Liver (tissue), 8 donors: ENCODE measurements at regions not wholly inside any gene's neighbourhood (a gene's known extent, or its start where the extent isn't known, plus 50 kb on each side); places are given as distances from the start of the nearest gene placed in this dataset.

ENCODE experiments used
- DNase-seq: peaks from one replicate; pipeline ENCODE4 v3.0.0-alpha.2; 2017; ENCODE audit warnings: low spot score
- H3K27ac ChIP-seq, 2 donors: one replicate each; pipeline ENCODE4 v1.7.0; 2013; ENCODE audit warnings: inconsistent platforms in 2 of 2, low read length in 2 of 2, control low read depth in 1 of 2, low read depth in 1 of 2, mild to moderate bottlenecking in 1 of 2
- H3K27me3 ChIP-seq, 4 donors: one replicate each; pipeline versions ENCODE4 v1.6.1 to v1.7.0; 2013; ENCODE audit warnings: low read length in 3 of 4, inconsistent platforms in 1 of 4, mild to moderate bottlenecking in 1 of 4, moderate library complexity in 1 of 4; ENCODE audit not compliant: control insufficient read depth in 4 of 4, insufficient read depth in 4 of 4
- H3K36me3 ChIP-seq, 4 donors: one replicate each; pipeline versions ENCODE4 v1.6.1 to v1.7.0; 2013; ENCODE audit warnings: low read length in 3 of 4, mild to moderate bottlenecking in 3 of 4, low read depth in 1 of 4, moderate library complexity in 1 of 4; ENCODE audit not compliant: control insufficient read depth in 4 of 4, insufficient read depth in 3 of 4
- H3K4me1 ChIP-seq, 4 donors: one replicate each; pipeline versions ENCODE4 v1.6.1 to v1.7.0; 2013; ENCODE audit warnings: low read length in 3 of 4, mild to moderate bottlenecking in 3 of 4, moderate library complexity in 1 of 4; ENCODE audit not compliant: control insufficient read depth in 4 of 4, insufficient read depth in 4 of 4
- H3K4me3 ChIP-seq, 3 donors: one replicate each; pipeline versions ENCODE4 v1.6.1 to v1.7.0; 2013; ENCODE audit warnings: low read length in 3 of 3, control low read depth in 1 of 3, low read depth in 1 of 3, mild to moderate bottlenecking in 1 of 3
- H3K9ac ChIP-seq, 2 donors: one replicate each; pipeline ENCODE4 v1.7.0; 2013; ENCODE audit warnings: low read length in 2 of 2, mild to moderate bottlenecking in 2 of 2, moderate library complexity in 2 of 2, control low read depth in 1 of 2, low read depth in 1 of 2
- H3K9me3 ChIP-seq, 4 donors: one replicate each; pipeline versions ENCODE4 v1.6.1 to v1.7.0; 2013; ENCODE audit warnings: low read length in 3 of 4; ENCODE audit not compliant: control insufficient read depth in 4 of 4
- EGR1 ChIP-seq, 2 donors: IDR thresholded peaks; 2 replicates each; pipeline ENCODE4 v1.6.1; 2016 to 2018; ENCODE audit warnings: antibody characterized with exemption in 2 of 2, low read depth in 2 of 2
- FOXA1 ChIP-seq: IDR thresholded peaks from 2 replicates; pipeline ENCODE4 v1.6.1; 2016; ENCODE audit warnings: antibody characterized with exemption
- FOXA2 ChIP-seq: IDR thresholded peaks from 2 replicates; pipeline ENCODE4 v1.6.1; 2016; ENCODE audit warnings: antibody characterized with exemption
- GABPA ChIP-seq, 2 donors: IDR thresholded peaks in 1 of 2; conservative IDR thresholded peaks in 1 of 2; 2 replicates each; pipeline ENCODE4 v1.6.1; 2016; ENCODE audit warnings: antibody characterized with exemption in 2 of 2, mild to moderate bottlenecking in 1 of 2, moderate library complexity in 1 of 2
- HNF4A ChIP-seq, 2 donors: conservative IDR thresholded peaks; 2 replicates each; pipeline ENCODE4 v1.6.1; 2016; ENCODE audit warnings: antibody characterized with exemption in 2 of 2, mild to moderate bottlenecking in 2 of 2
- HNF4G ChIP-seq: IDR thresholded peaks from 2 replicates; pipeline ENCODE4 v1.6.1; 2016; ENCODE audit warnings: antibody characterized with exemption
- JUND ChIP-seq, 2 donors: IDR thresholded peaks; 2 replicates each; pipeline ENCODE4 v1.6.1; 2016; ENCODE audit warnings: antibody characterized with exemption in 2 of 2
- RAD21 ChIP-seq, 2 donors: IDR thresholded peaks; 2 replicates each; pipeline ENCODE4 v1.6.1; 2016; ENCODE audit warnings: antibody characterized with exemption in 2 of 2, mild to moderate bottlenecking in 2 of 2
- RXRA ChIP-seq, 2 donors: IDR thresholded peaks; 2 replicates each; pipeline ENCODE4 v1.6.1; 2017 to 2018; ENCODE audit warnings: antibody characterized with exemption in 2 of 2, mild to moderate bottlenecking in 1 of 2
- SP1 ChIP-seq: IDR thresholded peaks from 2 replicates; pipeline ENCODE4 v1.6.1; 2018; ENCODE audit warnings: antibody characterized with exemption, mild to moderate bottlenecking
- TAF1 ChIP-seq: conservative IDR thresholded peaks from 2 replicates; pipeline ENCODE4 v1.6.1; 2016; ENCODE audit warnings: antibody characterized with exemption, mild to moderate bottlenecking
- YY1 ChIP-seq: IDR thresholded peaks from 2 replicates; pipeline ENCODE4 v1.6.1; 2016; ENCODE audit warnings: antibody characterized with exemption, mild to moderate bottlenecking
- WGBS: extraction: QIAGEN DNeasy Blood & Tissue Kit; methylation state at CpG from one replicate; pipeline ENCODE4 v1.1.7; 2013; 5-methylcytosine and 5-hydroxymethylcytosine counted together
- TF ChIP-seq, protein P1 (sequence below): IDR thresholded peaks from 2 replicates; pipeline ENCODE4 v1.6.1; 2016; ENCODE audit warnings: antibody characterized with exemption, mild to moderate bottlenecking
- TF ChIP-seq, protein P2 (sequence below): IDR thresholded peaks from 2 replicates; pipeline ENCODE4 v1.6.1; 2016; ENCODE audit warnings: antibody characterized with exemption
- TF ChIP-seq, protein P3 (sequence below): IDR thresholded peaks from 2 replicates; pipeline ENCODE4 v1.6.1; 2016; ENCODE audit warnings: antibody characterized with exemption
- TF ChIP-seq, protein P4 (sequence below): IDR thresholded peaks from 2 replicates; pipeline ENCODE4 v1.6.1; 2016; ENCODE audit warnings: antibody characterized with exemption
- TF ChIP-seq, protein P5 (sequence below): fragments of 150-350 bp; IDR thresholded peaks from 2 replicates; pipeline ENCODE4 v1.5.1; 2017; ENCODE audit warnings: improper control_type of control experiment, low read depth, low read length; ENCODE audit not compliant: missing input control
- donor health status: healthy.
- donor health status: healthy.
- donor health status: healthy.
- donor health status: healthy.
- donor health status: healthy.

DNA sequence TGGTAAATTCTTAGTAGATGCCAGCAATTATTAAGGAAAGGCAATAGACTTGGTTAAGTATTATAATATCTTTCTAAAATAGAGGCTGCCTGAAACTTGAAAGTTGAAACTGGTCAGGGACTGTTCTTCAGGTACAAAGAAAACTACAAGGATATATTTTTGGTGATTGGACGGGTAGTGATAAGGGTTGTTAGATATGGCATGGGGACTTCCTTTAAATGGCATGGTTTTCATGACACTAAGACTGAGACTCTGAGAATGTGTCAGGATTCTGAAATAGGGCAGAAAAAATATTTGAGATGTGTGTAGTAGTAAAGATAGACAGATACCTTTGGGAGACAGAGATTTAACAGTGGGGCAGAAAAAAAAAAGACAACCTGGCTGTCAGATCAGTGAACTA lies 108.4 kb upstream of the SLC5A12 start:
- H3K9ac ChIP-seq, result no peak overlapping the region
- no peak for DNase-seq
- H3K4me3 ChIP-seq, result no peak overlapping the region
- WGBS, result 83% methylated on average over 1 of the region's 1 CpG
- H3K4me1 ChIP-seq, result no peaks in the 10 kb centered on the region
- TF ChIP-seq, protein P1, sequence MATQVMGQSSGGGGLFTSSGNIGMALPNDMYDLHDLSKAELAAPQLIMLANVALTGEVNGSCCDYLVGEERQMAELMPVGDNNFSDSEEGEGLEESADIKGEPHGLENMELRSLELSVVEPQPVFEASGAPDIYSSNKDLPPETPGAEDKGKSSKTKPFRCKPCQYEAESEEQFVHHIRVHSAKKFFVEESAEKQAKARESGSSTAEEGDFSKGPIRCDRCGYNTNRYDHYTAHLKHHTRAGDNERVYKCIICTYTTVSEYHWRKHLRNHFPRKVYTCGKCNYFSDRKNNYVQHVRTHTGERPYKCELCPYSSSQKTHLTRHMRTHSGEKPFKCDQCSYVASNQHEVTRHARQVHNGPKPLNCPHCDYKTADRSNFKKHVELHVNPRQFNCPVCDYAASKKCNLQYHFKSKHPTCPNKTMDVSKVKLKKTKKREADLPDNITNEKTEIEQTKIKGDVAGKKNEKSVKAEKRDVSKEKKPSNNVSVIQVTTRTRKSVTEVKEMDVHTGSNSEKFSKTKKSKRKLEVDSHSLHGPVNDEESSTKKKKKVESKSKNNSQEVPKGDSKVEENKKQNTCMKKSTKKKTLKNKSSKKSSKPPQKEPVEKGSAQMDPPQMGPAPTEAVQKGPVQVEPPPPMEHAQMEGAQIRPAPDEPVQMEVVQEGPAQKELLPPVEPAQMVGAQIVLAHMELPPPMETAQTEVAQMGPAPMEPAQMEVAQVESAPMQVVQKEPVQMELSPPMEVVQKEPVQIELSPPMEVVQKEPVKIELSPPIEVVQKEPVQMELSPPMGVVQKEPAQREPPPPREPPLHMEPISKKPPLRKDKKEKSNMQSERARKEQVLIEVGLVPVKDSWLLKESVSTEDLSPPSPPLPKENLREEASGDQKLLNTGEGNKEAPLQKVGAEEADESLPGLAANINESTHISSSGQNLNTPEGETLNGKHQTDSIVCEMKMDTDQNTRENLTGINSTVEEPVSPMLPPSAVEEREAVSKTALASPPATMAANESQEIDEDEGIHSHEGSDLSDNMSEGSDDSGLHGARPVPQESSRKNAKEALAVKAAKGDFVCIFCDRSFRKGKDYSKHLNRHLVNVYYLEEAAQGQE, result no peak
- TF ChIP-seq TAF1, result no peak
- no peak for TF ChIP-seq EGR1 (IDR thresholded peaks at IDR 0.05; ENCODE audit: low read depth in 2 of 2)
- TF ChIP-seq JUND (IDR thresholded peaks at IDR 0.05), result no peak
- TF ChIP-seq, protein P2, sequence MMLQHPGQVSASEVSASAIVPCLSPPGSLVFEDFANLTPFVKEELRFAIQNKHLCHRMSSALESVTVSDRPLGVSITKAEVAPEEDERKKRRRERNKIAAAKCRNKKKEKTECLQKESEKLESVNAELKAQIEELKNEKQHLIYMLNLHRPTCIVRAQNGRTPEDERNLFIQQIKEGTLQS, result no peak
- no peak for TF ChIP-seq GABPA (IDR thresholded peaks at IDR 0.05 in 1 of 2, conservative IDR thresholded peaks at IDR 0.05 in 1 of 2)
- no peak for TF ChIP-seq FOXA2
- TF ChIP-seq RAD21 (IDR thresholded peaks at IDR 0.05), result no peak
- no peak for TF ChIP-seq HNF4A (conservative IDR thresholded peaks at IDR 0.05)
- no peak for TF ChIP-seq YY1
- TF ChIP-seq SP1, result no peak
- no peak for TF ChIP-seq RXRA (IDR thresholded peaks at IDR 0.05)
- TF ChIP-seq, protein P3, sequence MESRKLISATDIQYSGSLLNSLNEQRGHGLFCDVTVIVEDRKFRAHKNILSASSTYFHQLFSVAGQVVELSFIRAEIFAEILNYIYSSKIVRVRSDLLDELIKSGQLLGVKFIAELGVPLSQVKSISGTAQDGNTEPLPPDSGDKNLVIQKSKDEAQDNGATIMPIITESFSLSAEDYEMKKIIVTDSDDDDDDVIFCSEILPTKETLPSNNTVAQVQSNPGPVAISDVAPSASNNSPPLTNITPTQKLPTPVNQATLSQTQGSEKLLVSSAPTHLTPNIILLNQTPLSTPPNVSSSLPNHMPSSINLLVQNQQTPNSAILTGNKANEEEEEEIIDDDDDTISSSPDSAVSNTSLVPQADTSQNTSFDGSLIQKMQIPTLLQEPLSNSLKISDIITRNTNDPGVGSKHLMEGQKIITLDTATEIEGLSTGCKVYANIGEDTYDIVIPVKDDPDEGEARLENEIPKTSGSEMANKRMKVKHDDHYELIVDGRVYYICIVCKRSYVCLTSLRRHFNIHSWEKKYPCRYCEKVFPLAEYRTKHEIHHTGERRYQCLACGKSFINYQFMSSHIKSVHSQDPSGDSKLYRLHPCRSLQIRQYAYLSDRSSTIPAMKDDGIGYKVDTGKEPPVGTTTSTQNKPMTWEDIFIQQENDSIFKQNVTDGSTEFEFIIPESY, result no peak
- no peak for TF ChIP-seq FOXA1
- no peak for TF ChIP-seq HNF4G
- H3K27ac ChIP-seq, result no peak overlapping the region
- no peaks in the 10 kb centered on the region for H3K27me3 ChIP-seq
- H3K36me3 ChIP-seq, result no peaks in the 10 kb centered on the region
- H3K9me3 ChIP-seq, result no peaks in the 10 kb centered on the region

DNA sequence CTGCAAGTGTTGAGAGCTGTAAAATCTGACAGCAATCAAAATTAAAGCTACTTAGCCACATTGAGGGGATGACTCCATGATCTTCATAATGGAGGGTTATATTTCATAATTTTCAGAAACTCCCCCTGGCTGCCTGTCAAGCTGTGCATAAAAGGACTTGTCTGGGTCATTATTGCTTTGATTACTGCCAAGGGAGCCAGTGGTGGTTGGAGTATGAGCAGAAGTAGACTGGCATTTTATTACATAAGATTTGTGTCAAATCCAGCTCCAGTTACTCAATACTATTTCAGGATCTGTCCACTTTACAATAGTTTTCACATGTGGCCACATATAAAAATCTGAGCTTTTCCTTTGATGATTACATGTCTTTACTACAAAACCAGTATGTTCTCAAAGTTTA lies 108.9 kb upstream of the SLC5A12 start:
- no peak for DNase-seq
- no peak for TF ChIP-seq FOXA2
- TF ChIP-seq, protein P3, result no peak
- TF ChIP-seq RXRA (IDR thresholded peaks at IDR 0.05), result no peak
- TF ChIP-seq HNF4A (conservative IDR thresholded peaks at IDR 0.05), result no peak
- TF ChIP-seq EGR1 (IDR thresholded peaks at IDR 0.05; ENCODE audit: low read depth in 2 of 2), result no peak
- TF ChIP-seq, protein P4, sequence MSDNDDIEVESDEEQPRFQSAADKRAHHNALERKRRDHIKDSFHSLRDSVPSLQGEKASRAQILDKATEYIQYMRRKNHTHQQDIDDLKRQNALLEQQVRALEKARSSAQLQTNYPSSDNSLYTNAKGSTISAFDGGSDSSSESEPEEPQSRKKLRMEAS, result no peak
- TF ChIP-seq, protein P5, sequence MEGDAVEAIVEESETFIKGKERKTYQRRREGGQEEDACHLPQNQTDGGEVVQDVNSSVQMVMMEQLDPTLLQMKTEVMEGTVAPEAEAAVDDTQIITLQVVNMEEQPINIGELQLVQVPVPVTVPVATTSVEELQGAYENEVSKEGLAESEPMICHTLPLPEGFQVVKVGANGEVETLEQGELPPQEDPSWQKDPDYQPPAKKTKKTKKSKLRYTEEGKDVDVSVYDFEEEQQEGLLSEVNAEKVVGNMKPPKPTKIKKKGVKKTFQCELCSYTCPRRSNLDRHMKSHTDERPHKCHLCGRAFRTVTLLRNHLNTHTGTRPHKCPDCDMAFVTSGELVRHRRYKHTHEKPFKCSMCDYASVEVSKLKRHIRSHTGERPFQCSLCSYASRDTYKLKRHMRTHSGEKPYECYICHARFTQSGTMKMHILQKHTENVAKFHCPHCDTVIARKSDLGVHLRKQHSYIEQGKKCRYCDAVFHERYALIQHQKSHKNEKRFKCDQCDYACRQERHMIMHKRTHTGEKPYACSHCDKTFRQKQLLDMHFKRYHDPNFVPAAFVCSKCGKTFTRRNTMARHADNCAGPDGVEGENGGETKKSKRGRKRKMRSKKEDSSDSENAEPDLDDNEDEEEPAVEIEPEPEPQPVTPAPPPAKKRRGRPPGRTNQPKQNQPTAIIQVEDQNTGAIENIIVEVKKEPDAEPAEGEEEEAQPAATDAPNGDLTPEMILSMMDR, result no peak
- no peak for TF ChIP-seq TAF1
- TF ChIP-seq JUND (IDR thresholded peaks at IDR 0.05), result no peak
- no peak for TF ChIP-seq SP1
- TF ChIP-seq RAD21 (IDR thresholded peaks at IDR 0.05), result no peak
- TF ChIP-seq YY1, result no peak
- TF ChIP-seq, protein P2, result no peak

More for the DNA sequence above, 108.9 kb upstream of the SLC5A12 start:
- Histone ChIP-seq H3K27ac (no peak overlapping the region), H3K4me3 (no peak overlapping the region), H3K9ac (no peak overlapping the region), H3K36me3 (no peaks in the 10 kb centered on the region), H3K27me3 (no peaks in the 10 kb centered on the region), H3K4me1 (no peaks in the 10 kb centered on the region), H3K9me3 (no peaks in the 10 kb centered on the region)
